ENCODE measurements at regions not wholly inside any gene's neighbourhood (a gene's known extent, or its start where the extent isn't known, plus 50 kb on each side); places are given as distances from the start of the nearest gene placed in this dataset.

- Histone ChIP-seq H2AK5ac (ENCODE audit: low read depth, low read length) (no peak overlapping the region), H4K20me1 (replicated peaks in 1 of 2; ENCODE audit: control insufficient read depth in 1 of 2, insufficient read depth in 2 of 2, low read length in 2 of 2) (no peaks in the 10 kb centered on the region), H3K23me2 (ENCODE audit: low read depth, low read length) (no peaks in the 10 kb centered on the region), H4K91ac (replicated peaks; ENCODE audit: insufficient read length, low read length) (no peak overlapping the region), H3K4me1 (replicated peaks in 1 of 4; ENCODE audit: control insufficient read depth in 3 of 4, insufficient read depth in 4 of 4, low read length in 3 of 4) (no peaks in the 10 kb centered on the region), H3K23ac (ENCODE audit: insufficient read length) (no peak overlapping the region), H3K9me3 (ENCODE audit: insufficient read depth in 2 of 2, low read depth in 1 of 2, low read length in 1 of 2) (no peaks in the 10 kb centered on the region), H3K27ac (ENCODE audit: low read depth, low read length) (no peak overlapping the region), H3K79me2 (ENCODE audit: control insufficient read depth in 1 of 2, insufficient read depth in 2 of 2, low read length in 2 of 2) (no peaks in the 10 kb centered on the region), H3K79me1 (ENCODE audit: low read depth, low read length) (no peaks in the 10 kb centered on the region), H3K36me3 (ENCODE audit: control insufficient read depth in 2 of 4, insufficient read depth in 4 of 4, low read length in 3 of 4) (no peaks in the 10 kb centered on the region), H3K56ac (replicated peaks; ENCODE audit: insufficient read length, low read depth, low read length) (no peak overlapping the region), H2BK5ac (ENCODE audit: low read depth, low read length) (no peak overlapping the region), H3K4me3 (ENCODE audit: extremely low read depth in 1 of 4, insufficient read depth in 2 of 4, low read depth in 3 of 4, low read length in 4 of 4) (no peak overlapping the region), H2BK20ac (ENCODE audit: low read length) (no peak overlapping the region), H3K14ac (ENCODE audit: insufficient read length) (no peak overlapping the region), H2BK120ac (replicated peaks; ENCODE audit: low read depth, low read length) (no peak overlapping the region), H2BK15ac (ENCODE audit: low read length) (no peak overlapping the region), H3K4ac (replicated peaks; ENCODE audit: insufficient read length, low read depth, low read length) (no peak overlapping the region), H4K8ac (ENCODE audit: extremely low read depth, insufficient read depth, low read length) (no peak overlapping the region; the same call in 1 of the 2 replicates), H3K27me3 (replicated peaks in 1 of 4; ENCODE audit: control insufficient read depth in 3 of 4, extremely low read depth in 1 of 4, insufficient read depth in 3 of 4, low read length in 3 of 4) (no peaks in the 10 kb centered on the region), H2AFZ (ENCODE audit: low read length) (no peak overlapping the region), H3K18ac (ENCODE audit: extremely low read depth, low read length) (no peak overlapping the region), H4K5ac (ENCODE audit: insufficient read length, low read depth, low read length) (no peak overlapping the region), H3K9ac (replicated peaks in 1 of 4; ENCODE audit: extremely low read depth in 1 of 4, low read depth in 3 of 4, low read length in 3 of 4) (no peak overlapping the region), H2BK12ac (ENCODE audit: low read depth, low read length) (no peak overlapping the region), H3K4me2 (ENCODE audit: insufficient read depth in 1 of 2, low read depth in 2 of 2, low read length in 2 of 2) (no peak overlapping the region)
- ChIA-PET CTCF (ENCODE audit: partially characterized antibody) (interaction anchor here (1.4 kb wide), 1 partner anchor 13 kb away, joined by 4 read pairs; no protein-coding TSS in a partner anchor), POLR2A (ENCODE audit: partially characterized antibody) (no interaction called here)
- TF ChIP-seq CHD2 (IDR thresholded peaks at IDR 0.05; ENCODE audit: low read length) (no peak), KDM5A (IDR thresholded peaks at IDR 0.05; ENCODE audit: low read length) (no peak), JUN (IDR thresholded peaks at IDR 0.05; ENCODE audit: low read depth, low read length) (no peak), ATF3 (IDR thresholded peaks at IDR 0.05; ENCODE audit: insufficient read depth, low read depth, low read length) (no peak), RFX5 (IDR thresholded peaks at IDR 0.05; ENCODE audit: borderline replicate concordance, low read depth, low read length) (no peak), EP300 (IDR thresholded peaks at IDR 0.05; ENCODE audit: borderline replicate concordance in 1 of 2, low read depth in 2 of 2, low read length in 2 of 2) (no peak), GABPA (IDR thresholded peaks at IDR 0.05; ENCODE audit: borderline replicate concordance, insufficient read depth, low read length) (no peak), USF2 (IDR thresholded peaks at IDR 0.05; ENCODE audit: low read length) (no peak)
- DNase-seq (ENCODE audit: low read depth in 1 of 2, low spot score in 2 of 2) (no peak), FAIRE-seq (no peak)
- WGBS, 2 experiments (ENCODE audit: extremely low coverage in 1 of 2, insufficient coverage in 1 of 2, insufficient read length in 1 of 2, insufficient replicate concordance in 2 of 2, low coverage in 1 of 2, low lambda C conversion rate in 2 of 2, missing lambda C conversion rate in 1 of 2), result 91% methylated on average over 15 of the region's 15 CpGs; no CpG with 5 or more reads in 1 of the 2 experiments
Observed at GRCh38 chr2:236720974-236721540, 151.4 kb downstream of the ACKR3 start.

Data from H1 (cell line).